Stimulated activated CD4-positive, alpha-beta T cell treated with anti-CD3 and anti-CD28 coated beads, Interleukin-1b, Interleukin-23, amount 100 ng/mL, for 48 hours (primary cell): ENCODE measurements at regions not wholly inside any gene's neighbourhood (a gene's known extent, or its start where the extent isn't known, plus 50 kb on each side); places are given as distances from the start of the nearest gene placed in this dataset.

Experiments used
- DNase-seq: peaks from one replicate; pipeline ENCODE4 v3.0.0-alpha.2; 2020

- DNase-seq = no peak
These were observed 112.1 kb upstream of the PIEZO2 start for GRCh38 chr18:11261486-11261885.

DNA sequence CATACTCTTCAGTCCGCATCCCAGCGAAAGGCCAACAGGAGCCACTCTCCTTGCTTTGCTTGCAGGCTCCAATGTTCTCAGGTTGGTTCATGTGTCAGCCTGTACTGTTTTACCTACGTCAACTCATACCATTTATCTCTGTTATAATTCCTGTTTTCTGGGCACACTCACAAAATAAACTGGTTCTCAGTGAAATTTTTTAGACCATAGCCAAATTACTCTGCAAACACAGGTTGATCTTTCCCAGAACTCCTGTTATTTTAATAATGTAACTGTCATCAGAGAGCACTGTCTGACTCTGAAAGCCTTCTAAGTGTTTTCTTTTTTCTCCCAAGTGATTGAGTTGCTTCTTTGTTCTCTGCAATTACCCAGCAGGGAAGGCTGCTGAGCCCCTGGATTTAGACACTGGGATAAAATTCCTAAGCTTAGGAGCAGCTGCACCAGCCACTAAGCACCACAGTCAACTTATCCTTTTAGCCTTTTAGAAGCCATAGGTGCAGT, 111.6 kb upstream of the PIEZO2 start:
- DNase-seq = no peak

- DNase-seq = no peak
These were observed 110.2 kb upstream of the PIEZO2 start for GRCh38 chr18:11259469-11260150.

- DNase-seq = no peak
These were observed 108.8 kb upstream of the PIEZO2 start for GRCh38 chr18:11258039-11258610.

GRCh38 chr18:11256251-11256650, 106.9 kb upstream of the PIEZO2 start:
- DNase-seq = no peak

DNA sequence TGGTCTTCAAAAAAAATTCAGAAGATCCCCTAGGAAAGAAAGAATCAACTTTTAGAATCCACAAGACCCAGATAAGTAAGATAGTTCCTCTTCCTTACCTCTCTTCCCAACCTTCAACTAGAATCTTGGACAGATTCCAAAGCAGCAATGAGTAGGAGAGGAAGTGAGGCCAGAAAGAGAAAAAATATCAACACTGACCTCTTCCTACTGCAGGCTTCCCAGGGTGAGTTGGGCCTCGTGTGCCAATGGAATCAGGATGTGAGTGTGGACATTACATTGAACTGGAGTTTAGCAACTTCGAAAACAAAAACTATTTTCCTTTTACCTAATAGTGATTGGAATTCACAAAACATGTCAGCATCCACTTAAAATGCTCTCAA, 102.5 kb upstream of the PIEZO2 start:
- no peak for DNase-seq

DNA sequence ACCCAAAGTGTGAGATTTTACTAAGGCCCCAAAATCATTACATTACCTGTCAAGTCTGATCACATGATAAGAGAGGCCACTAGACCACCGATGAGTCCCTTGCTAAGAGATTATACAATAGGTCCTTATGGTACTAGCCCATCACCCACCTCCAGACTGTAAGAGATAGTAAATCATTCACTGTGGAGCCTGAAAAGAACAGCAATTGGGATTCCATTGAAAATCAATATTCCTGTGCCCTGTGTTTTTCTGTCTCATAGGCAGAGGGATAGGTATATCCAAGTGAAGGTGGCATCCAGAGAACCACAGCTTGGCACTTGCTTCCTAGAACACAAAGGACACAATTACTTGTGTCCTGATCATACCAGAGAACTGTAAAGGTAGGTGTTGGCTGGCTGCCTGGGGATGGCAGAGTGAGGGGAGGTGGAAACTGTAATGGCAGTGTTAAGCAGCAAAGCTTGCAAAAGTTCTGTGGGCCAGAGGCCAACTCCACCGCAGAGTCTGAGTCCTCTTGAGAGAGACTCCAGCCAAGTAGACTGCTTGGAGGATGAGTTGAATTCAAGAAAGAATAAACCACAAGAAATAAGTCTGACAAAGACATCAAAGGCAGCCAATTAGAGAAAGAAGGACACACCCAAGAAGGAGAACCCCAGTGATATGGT, 102.0 kb upstream of the PIEZO2 start:
- no peak for DNase-seq

- DNase-seq = no peak
These were observed 100.0 kb upstream of the PIEZO2 start for GRCh38 chr18:11249391-11249790.

DNA sequence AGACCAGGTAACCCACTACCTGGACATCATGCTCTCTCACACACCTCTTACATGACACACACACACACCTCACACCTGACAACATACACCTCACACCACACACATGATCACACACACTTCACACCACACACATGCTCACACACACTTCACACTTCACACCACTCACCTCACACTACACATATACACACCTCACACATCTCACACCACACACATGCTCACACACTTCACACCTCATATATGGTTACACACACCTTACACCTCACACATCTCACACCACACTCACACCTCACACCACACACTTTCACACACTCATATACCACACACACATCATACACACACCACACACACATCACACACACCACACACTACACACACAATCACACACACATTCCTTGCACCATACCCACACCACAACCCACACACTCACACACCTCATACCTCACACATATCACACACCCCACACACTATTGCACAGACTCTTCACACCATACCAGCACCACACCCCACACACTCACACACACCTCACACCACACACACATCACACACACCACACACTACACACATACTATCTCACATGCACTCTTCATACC, 98.1 kb upstream of the PIEZO2 start:
- no peak for DNase-seq

DNA sequence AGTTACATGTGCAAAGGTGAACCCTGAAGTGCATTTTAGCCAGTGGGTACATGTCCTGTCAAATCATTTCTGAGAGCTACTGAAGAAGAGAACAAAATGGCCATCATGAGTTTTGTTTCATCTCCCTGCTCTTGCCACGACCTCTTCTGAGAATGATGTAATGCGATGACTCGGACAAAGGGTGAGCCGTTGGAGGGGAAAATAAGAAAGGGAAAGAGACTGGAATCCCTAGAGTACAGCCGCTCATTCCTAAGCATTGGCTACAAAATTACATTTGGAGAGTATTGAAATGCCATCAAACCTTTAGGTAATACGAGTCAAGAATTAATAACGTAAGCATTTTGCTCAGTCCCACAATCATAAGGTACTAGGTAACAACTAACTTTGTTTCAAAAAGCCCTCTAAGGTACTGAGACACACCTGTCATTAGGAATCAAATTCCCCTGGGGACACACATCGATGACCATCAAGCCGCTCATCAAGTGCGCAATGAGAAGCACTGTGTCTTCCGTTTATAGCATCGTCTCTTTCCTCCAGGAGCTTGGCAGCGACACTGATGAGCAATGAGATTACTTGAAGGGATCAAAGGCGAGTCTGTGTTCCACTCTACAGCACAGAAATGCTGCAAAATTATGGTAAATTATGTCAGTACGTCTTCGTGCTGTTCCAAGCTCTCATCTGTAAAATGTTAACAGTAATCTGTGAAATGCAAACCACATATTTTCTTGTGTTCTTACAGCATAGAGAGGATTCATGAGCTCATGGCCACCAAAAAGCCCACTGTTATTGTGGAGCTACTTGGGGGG, 97.3 kb upstream of the PIEZO2 start:
- DNase-seq = no peak

GRCh38 chr18:11245879-11246278, 96.5 kb upstream of the PIEZO2 start:
- DNase-seq = no peak

GRCh38 chr18:11237484-11237883, 88.1 kb upstream of the PIEZO2 start:
- no peak for DNase-seq

- no peak for DNase-seq
These were observed 87.7 kb upstream of the PIEZO2 start for GRCh38 chr18:11237066-11237465.

- DNase-seq = no peak
These were observed 74.8 kb upstream of the PIEZO2 start for GRCh38 chr18:11224153-11224552.

DNA sequence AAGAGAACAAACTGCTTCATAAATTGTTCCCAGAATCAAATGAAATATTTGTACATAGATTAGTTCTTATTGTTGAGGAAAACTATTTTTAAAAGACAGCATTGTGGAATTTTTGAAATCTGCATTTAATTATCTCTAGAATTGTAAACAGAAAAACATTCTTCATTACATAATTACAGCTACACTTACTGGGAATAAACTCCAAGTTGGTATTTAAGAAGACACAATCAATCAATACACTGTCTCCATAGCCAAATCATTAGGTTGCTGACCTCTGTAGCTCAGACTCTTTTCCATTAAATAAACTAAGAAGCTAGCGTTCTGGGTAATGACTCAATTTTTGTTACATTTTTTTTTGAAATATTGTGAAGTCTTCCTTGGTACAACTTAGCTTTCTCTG, 70.2 kb upstream of the PIEZO2 start:
- no peak for DNase-seq

- DNase-seq = no peak
These were observed 65.8 kb upstream of the PIEZO2 start for GRCh38 chr18:11215216-11215615.

DNA sequence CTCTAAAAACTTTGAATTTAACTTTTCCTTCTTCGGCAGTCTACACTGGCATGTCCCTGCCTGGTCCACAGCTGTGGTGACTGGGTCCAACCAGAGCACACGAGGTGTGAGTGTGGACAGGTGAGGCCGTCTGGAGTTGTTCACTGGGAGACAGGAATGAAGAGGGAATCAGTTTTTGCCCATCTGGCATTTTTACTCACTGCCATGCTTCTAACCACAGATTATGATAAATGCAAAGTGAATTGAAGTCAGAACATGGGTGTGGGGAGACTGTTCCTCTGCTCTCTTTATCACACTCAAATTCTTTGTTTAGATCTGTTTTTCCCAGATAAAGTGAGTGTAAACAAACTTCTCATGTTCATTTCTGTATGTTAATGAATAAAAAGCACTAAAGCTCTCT, 54.7 kb upstream of the PIEZO2 start:
- DNase-seq = no peak

GRCh38 chr18:11199477-11199876, 50.1 kb upstream of the PIEZO2 start:
- DNase-seq = no peak
